ENCODE measurements at regions not wholly inside any gene's neighbourhood (a gene's known extent, or its start where the extent isn't known, plus 50 kb on each side); places are given as distances from the start of the nearest gene placed in this dataset.
"Not testable (repeated sequence)": the region's sequence is repeated elsewhere in the genome, so short reads cannot be mapped to it uniquely, and the experiment has no call there.

DNA sequence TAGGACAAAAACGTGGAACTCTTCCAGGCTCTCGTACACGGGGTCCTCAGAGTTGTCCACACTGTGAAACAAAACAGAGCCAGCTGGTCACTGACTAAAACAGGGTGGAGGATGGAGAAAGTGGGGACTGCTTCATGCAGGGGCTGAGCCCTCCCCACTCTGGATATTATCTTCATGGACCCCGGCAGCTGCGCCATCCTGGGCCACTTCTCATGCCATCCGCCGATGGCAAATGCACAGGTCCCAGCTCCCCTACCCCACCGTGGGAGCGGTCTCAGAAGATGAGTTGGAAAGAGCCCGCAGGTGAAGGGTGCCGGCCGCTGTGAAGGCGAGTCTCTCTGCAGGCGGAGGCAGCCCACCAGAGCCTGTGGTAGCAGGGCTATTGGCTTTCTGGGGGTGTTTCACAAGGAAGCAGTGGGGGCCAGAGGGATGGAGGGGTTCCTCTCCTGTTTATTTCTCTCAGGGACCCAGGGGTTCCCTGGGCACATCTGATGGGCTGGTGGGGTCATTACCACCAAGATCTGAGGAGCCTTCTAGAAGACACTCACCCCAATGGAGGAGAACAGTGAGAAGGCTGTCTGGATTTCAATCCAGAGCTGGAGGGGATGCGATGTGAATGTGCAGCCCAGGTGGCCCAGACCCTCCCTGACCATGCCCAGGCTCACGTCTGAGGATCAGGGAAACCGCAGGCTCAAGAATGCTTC lies 177.3 kb downstream of the KLF13 start:
- TF ChIP-seq, protein P1, sequence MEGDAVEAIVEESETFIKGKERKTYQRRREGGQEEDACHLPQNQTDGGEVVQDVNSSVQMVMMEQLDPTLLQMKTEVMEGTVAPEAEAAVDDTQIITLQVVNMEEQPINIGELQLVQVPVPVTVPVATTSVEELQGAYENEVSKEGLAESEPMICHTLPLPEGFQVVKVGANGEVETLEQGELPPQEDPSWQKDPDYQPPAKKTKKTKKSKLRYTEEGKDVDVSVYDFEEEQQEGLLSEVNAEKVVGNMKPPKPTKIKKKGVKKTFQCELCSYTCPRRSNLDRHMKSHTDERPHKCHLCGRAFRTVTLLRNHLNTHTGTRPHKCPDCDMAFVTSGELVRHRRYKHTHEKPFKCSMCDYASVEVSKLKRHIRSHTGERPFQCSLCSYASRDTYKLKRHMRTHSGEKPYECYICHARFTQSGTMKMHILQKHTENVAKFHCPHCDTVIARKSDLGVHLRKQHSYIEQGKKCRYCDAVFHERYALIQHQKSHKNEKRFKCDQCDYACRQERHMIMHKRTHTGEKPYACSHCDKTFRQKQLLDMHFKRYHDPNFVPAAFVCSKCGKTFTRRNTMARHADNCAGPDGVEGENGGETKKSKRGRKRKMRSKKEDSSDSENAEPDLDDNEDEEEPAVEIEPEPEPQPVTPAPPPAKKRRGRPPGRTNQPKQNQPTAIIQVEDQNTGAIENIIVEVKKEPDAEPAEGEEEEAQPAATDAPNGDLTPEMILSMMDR (IDR thresholded peaks at IDR 0.05; ENCODE audit: low read length, missing control alignments), result no peak
- no peak for DNase-seq (ENCODE audit: low read depth)
- H3K4me3 ChIP-seq (replicated peaks; ENCODE audit: low read depth, low read length), result no peak overlapping the region

DNA sequence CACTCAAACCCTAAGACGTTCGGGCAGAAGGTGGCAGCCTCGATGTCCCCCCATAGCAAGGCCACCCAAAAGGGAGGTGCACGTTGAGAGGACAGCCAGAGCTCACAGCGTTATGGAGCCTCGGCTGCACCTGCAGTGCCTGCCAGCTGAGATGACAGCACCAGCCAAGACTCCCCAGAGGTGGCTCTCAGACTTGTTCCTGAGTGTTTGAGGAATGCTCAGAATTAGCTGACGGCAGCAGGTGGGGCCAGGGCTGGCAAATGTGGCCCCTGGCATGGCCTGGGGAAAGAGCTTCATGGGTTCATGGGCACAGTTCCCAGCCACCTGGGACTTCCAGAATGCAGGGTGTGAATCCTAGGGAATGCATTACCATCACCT lies 177.8 kb downstream of the KLF13 start:
- H3K4me3 ChIP-seq (replicated peaks; ENCODE audit: low read depth, low read length), result no peak overlapping the region
- TF ChIP-seq, protein P1 (IDR thresholded peaks at IDR 0.05; ENCODE audit: low read length, missing control alignments), result no peak
- DNase-seq (ENCODE audit: low read depth), result no peak

DNA sequence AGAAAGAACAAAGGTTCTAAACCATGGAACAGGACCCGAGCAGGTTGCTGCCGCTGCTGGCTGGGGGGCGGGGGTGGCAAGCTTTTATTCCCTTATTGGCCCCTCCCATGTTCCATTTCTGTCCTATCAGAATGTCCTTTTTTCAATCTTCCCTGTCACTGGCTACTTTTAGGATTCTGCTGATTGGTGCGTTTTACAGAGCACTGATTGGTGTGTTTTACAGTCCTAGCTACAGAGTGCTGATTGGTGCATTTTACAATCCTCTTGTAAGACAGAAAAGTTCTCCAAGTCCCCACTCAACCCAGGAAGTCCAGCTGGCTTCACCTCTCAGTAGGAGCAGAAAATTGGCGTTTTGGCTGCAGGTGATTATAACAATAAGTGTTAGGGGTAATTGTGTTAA lies 180.9 kb downstream of the KLF13 start:
- H3K4me3 ChIP-seq (replicated peaks; ENCODE audit: low read depth, low read length); DNase-seq (ENCODE audit: low read depth): not testable (repeated sequence)

DNA sequence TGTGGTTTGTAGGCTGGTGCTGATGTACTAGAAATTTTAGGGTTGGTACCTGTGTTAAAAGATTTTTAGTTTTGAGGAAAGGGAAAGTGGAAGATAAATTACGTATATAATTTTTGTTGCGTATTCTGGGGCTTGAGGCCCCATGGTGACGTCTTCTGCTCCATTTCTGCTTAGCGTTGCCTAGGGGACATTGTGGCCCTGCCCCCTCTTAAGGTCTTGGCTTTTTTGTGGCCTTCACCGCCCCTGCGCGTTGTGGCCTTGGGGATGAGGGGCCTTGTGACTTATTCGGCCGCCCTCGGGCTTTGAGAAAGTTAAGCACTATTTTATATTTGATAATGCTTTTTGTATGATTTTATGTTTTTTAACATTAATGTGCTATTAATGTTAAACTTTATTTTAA lies 182.0 kb downstream of the KLF13 start:
- TF ChIP-seq, protein P1 (IDR thresholded peaks at IDR 0.05; ENCODE audit: low read length, missing control alignments), result no peak
- DNase-seq (ENCODE audit: low read depth), result no peak
- no peak overlapping the region for H3K4me3 ChIP-seq (replicated peaks; ENCODE audit: low read depth, low read length)

DNA sequence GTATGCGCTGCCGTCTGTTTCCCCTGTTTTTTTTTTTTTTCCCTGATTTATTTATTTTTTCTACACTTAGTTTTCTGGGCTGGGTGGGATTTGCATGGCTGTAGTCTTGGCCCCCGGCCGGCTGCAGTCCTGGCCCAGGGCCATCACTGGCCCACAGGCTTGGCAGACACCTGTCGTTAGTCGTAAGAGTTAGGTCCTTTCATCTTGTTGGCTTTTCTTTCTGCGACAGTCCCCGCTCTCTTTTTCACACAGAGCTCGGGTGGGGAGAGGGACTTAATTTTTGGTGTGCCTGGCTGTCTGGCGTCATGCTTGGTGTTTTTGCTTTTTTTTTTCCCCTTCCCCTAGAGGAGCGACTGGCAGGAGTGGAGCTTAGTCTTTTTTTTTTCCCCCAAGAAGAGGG lies 183.4 kb downstream of the KLF13 start:
- TF ChIP-seq, protein P1 (IDR thresholded peaks at IDR 0.05; ENCODE audit: low read length, missing control alignments), result no peak
- DNase-seq (ENCODE audit: low read depth), result no peak
- H3K4me3 ChIP-seq (replicated peaks; ENCODE audit: low read depth, low read length), result no peak overlapping the region

DNA sequence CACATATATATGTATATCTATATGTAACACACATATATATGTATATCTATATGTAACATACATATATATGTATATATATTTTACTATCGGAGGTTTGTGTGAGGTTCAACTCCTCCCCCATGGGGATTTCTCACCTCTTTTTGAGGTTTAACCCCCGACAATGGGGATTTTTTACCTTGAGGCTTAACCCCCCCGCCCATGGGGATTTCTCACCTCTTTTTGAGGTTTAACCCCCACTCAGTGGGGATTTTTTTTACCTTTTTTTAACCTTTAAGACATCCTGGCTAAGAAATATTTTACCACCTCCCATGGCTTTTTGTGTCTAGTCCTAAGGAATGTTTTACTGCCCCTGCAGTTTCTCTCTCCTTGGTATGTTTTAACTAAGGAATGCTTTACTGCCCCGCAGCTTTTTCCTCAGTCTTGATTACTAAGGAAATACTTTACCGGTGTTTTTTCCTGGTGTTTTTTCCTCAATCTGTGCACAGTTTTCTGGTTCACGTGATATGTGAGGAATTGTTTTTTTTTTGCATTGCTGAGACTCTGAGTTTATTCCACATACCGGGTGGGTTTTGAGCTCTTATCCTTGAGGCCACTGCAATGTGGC lies 185.2 kb downstream of the KLF13 start:
- DNase-seq (ENCODE audit: low read depth), result no peak
- H3K4me3 ChIP-seq (replicated peaks; ENCODE audit: low read depth, low read length), result no peak overlapping the region
- TF ChIP-seq, protein P1 (IDR thresholded peaks at IDR 0.05; ENCODE audit: low read length, missing control alignments), result no peak

DNA sequence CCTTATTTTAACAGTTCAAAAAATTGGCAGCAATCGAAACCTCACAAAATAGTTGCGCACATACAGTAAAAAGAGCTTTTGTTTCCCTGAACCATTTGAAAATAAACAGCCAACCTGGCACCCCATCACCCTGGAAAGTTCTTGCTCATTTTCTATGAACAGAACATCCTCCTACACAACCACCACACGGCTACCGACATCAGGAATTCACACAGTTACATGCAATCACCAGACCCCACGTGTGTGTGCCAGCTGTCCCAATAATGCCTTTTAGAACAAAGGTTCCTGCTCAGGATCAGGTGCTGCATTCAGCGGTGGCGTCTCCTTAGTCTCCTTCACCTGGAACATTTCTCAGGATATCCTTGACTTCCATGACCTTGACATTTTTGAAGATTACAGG lies 186.5 kb downstream of the KLF13 start:
- no peak for DNase-seq (ENCODE audit: low read depth)
- H3K4me3 ChIP-seq (replicated peaks; ENCODE audit: low read depth, low read length), result no peak overlapping the region
- TF ChIP-seq, protein P1 (IDR thresholded peaks at IDR 0.05; ENCODE audit: low read length, missing control alignments), result no peak
